ENCODE measurements at regions not wholly inside any gene's neighbourhood (a gene's known extent, or its start where the extent isn't known, plus 50 kb on each side); places are given as distances from the start of the nearest gene placed in this dataset.

DNA sequence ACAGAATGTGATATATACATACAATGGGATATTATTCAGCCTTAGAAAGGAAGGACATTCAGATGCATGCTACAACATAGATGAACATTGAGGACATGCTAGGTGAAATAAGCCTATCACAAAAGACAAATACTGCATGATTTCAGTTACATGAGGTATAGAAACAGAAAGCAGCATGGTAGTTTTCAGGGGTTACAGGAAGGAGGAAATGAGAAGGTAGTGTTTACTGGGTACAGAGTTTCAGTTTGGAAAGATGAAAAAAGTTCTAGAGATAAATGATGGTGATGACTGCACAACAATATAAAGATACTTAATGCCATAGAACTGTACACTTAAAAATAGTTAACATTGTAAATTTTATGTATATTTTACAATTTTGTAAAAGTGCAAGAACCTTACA is 266.7 kb upstream of the C11orf87 start:
- no peak overlapping the region for H3K4me3 ChIP-seq (ENCODE audit: low read depth, low read length)
- H3K9me3 ChIP-seq (ENCODE audit: control insufficient read depth, insufficient read depth, low read depth, low read length), result no peaks in the 10 kb centered on the region
- H3K27me3 ChIP-seq (ENCODE audit: control insufficient read depth, insufficient read depth, low read length), result no peaks in the 10 kb centered on the region
- H3K27ac ChIP-seq (ENCODE audit: low read depth, low read length), result no peak overlapping the region
- no peak overlapping the region for H3K9ac ChIP-seq (ENCODE audit: low read length)
- H3K4me1 ChIP-seq (ENCODE audit: control insufficient read depth, insufficient read depth, low read length), result no peaks in the 10 kb centered on the region
- H3K36me3 ChIP-seq (ENCODE audit: control insufficient read depth, insufficient read depth, low read length), result no peaks in the 10 kb centered on the region

DNA sequence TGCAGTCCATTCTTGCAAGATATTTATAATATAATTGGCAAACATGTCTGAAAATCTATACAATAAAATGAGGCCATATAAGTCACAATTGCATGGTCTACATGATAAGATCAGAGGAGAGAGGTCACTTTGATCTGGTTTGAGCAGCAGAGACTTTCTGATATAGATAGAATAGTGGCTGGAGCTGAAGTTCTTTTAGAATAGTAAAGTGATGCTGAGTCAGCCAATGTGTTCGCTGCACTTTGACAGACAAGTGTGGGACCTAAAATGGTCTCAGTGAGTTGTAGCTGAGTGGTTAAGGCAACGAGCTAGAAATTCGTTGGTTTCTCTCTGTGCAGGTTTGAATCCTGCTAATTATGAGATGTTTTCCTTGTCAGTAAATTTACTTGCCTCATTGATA is 257.0 kb upstream of the C11orf87 start:
- H3K9ac ChIP-seq (ENCODE audit: low read length), result no peak overlapping the region
- H3K36me3 ChIP-seq (ENCODE audit: control insufficient read depth, insufficient read depth, low read length), result no peaks in the 10 kb centered on the region
- no peak overlapping the region for H3K27ac ChIP-seq (ENCODE audit: low read depth, low read length)
- no peaks in the 10 kb centered on the region for H3K9me3 ChIP-seq (ENCODE audit: control insufficient read depth, insufficient read depth, low read depth, low read length)
- no peaks in the 10 kb centered on the region for H3K4me1 ChIP-seq (ENCODE audit: control insufficient read depth, insufficient read depth, low read length)
- H3K27me3 ChIP-seq (ENCODE audit: control insufficient read depth, insufficient read depth, low read length), result no peaks in the 10 kb centered on the region
- no peak overlapping the region for H3K4me3 ChIP-seq (ENCODE audit: low read depth, low read length)

DNA sequence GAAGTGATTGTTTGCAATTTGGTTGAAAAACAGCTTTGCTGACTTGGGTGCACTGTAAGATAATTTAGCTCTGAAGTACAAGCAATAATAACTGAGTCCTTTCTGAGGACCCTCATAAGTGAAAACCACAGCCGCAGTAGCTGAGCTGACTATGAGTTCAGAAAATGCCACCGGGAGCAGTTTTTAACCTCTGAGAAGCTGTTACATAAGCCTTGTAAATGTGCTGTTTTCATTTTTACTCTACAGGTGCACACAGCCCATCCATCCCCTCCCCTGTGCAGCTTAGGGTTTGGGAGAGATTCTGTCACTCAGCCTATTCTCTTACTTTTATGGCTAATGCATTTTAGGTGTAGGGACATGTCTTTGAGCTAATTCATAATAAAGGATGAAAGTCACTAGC is 255.5 kb upstream of the C11orf87 start:
- no peak overlapping the region for H3K27ac ChIP-seq (ENCODE audit: low read depth, low read length)
- no peak overlapping the region for H3K4me3 ChIP-seq (ENCODE audit: low read depth, low read length)
- H3K36me3 ChIP-seq (ENCODE audit: control insufficient read depth, insufficient read depth, low read length), result no peaks in the 10 kb centered on the region
- no peaks in the 10 kb centered on the region for H3K4me1 ChIP-seq (ENCODE audit: control insufficient read depth, insufficient read depth, low read length)
- H3K9ac ChIP-seq (ENCODE audit: low read length), result no peak overlapping the region
- no peaks in the 10 kb centered on the region for H3K9me3 ChIP-seq (ENCODE audit: control insufficient read depth, insufficient read depth, low read depth, low read length)
- no peaks in the 10 kb centered on the region for H3K27me3 ChIP-seq (ENCODE audit: control insufficient read depth, insufficient read depth, low read length)

DNA sequence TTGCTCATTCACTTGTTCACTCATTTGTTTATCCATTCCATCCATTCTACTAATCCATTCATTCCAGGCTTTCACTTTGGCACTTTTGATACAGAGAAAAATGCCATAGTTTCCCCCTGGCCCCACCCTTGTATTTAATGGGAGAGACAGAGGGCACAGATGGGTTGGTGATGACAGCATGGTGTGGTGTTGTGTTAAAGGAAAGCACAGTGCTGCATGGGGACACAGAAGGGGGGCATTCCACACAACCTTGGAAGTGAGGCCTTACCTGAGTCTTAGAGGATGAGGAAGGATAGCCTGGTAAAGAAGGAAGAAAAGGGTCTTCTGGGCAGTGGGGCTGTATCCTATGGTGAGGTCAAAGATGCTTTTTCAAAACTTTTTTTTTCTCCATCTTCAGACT is 248.5 kb upstream of the C11orf87 start:
- Histone ChIP-seq H3K9me3 (ENCODE audit: control insufficient read depth, insufficient read depth, low read depth, low read length) (no peaks in the 10 kb centered on the region), H3K4me3 (ENCODE audit: low read depth, low read length) (no peak overlapping the region), H3K27me3 (ENCODE audit: control insufficient read depth, insufficient read depth, low read length) (no peaks in the 10 kb centered on the region), H3K36me3 (ENCODE audit: control insufficient read depth, insufficient read depth, low read length) (no peaks in the 10 kb centered on the region), H3K4me1 (ENCODE audit: control insufficient read depth, insufficient read depth, low read length) (no peaks in the 10 kb centered on the region), H3K9ac (ENCODE audit: low read length) (no peak overlapping the region), H3K27ac (ENCODE audit: low read depth, low read length) (no peak overlapping the region)

DNA sequence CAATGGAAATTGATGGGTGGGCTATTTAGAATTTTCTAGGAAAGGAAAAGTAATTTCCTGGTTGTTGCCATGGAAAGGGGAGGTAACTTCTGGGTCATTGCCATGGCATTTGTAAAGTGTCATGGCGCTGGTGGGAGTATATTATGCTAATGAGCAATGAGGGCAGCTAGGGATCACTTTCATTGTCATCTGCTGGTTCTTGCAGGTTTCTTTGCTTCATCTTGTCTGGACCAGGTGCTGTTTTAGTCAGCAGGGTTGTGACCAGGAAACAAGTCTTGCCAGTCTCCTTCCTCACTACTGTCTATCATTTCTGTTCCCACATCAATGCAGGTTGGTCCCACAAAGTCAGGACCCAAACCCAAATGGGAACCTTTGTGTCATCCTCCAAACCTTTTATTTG is 237.6 kb upstream of the C11orf87 start:
- no peak overlapping the region for H3K27ac ChIP-seq (ENCODE audit: low read depth, low read length)
- no peaks in the 10 kb centered on the region for H3K27me3 ChIP-seq (ENCODE audit: control insufficient read depth, insufficient read depth, low read length)
- H3K9ac ChIP-seq (ENCODE audit: low read length), result no peak overlapping the region
- H3K4me1 ChIP-seq (ENCODE audit: control insufficient read depth, insufficient read depth, low read length), result no peaks in the 10 kb centered on the region; the same call in 1 of the 2 replicates
- peaks cover 8% of the 10 kb centered on the region; the same call in 1 of the 2 replicates for H3K9me3 ChIP-seq (ENCODE audit: control insufficient read depth, insufficient read depth, low read depth, low read length)
- H3K4me3 ChIP-seq (ENCODE audit: low read depth, low read length), result no peak overlapping the region
- H3K36me3 ChIP-seq (ENCODE audit: control insufficient read depth, insufficient read depth, low read length), result no peaks in the 10 kb centered on the region

DNA sequence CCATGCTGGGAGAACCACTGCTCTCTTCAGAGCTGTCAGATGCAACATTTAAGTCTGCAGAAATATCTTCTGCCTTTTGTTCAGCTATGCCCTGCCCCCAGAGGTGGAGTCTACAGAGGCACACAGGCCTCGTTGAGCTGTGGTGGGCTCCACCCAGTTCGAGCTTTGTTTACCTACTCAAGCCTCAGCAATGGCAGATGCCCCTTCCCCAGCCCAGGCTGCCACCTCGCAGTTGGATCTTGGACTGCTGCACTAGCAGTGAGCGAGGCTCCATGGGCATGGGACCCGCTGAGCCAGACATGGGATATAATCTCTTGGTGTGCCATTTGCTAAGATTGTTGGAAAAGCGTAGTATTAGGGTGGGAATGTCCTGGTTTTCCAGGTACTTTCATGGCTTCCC is 229.1 kb upstream of the C11orf87 start:
- no peak overlapping the region for H3K4me3 ChIP-seq (ENCODE audit: low read depth, low read length)
- no peaks in the 10 kb centered on the region for H3K36me3 ChIP-seq (ENCODE audit: control insufficient read depth, insufficient read depth, low read length)
- peaks cover 9% of the 10 kb centered on the region for H3K9me3 ChIP-seq (ENCODE audit: control insufficient read depth, insufficient read depth, low read depth, low read length)
- H3K27ac ChIP-seq (ENCODE audit: low read depth, low read length), result no peak overlapping the region
- no peaks in the 10 kb centered on the region for H3K4me1 ChIP-seq (ENCODE audit: control insufficient read depth, insufficient read depth, low read length)
- H3K27me3 ChIP-seq (ENCODE audit: control insufficient read depth, insufficient read depth, low read length), result no peaks in the 10 kb centered on the region
- H3K9ac ChIP-seq (ENCODE audit: low read length), result no peak overlapping the region

DNA sequence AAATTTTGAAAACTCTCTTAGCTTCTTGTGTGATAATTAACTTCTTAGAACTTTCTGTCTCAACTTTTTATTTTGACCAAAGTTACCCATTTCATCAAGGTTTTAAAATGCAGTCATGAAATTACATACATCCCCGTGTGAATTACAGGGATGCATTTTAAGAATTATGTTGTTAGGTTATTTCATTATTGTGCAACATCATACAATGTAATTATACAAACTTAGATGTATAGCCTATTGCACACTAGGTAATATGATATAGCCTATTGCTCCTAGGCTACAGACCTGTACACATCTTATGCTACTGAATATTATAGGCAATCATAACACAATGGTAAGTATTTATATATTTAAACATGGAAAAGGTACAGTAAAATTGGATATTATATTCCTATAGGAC is 228.1 kb upstream of the C11orf87 start:
- no peaks in the 10 kb centered on the region for H3K4me1 ChIP-seq (ENCODE audit: control insufficient read depth, insufficient read depth, low read length)
- H3K9me3 ChIP-seq (ENCODE audit: control insufficient read depth, insufficient read depth, low read depth, low read length), result peaks cover 9% of the 10 kb centered on the region
- no peaks in the 10 kb centered on the region for H3K36me3 ChIP-seq (ENCODE audit: control insufficient read depth, insufficient read depth, low read length)
- no peaks in the 10 kb centered on the region for H3K27me3 ChIP-seq (ENCODE audit: control insufficient read depth, insufficient read depth, low read length)
- H3K27ac ChIP-seq (ENCODE audit: low read depth, low read length), result no peak overlapping the region
- H3K4me3 ChIP-seq (ENCODE audit: low read depth, low read length), result no peak overlapping the region
- H3K9ac ChIP-seq (ENCODE audit: low read length), result no peak overlapping the region

DNA sequence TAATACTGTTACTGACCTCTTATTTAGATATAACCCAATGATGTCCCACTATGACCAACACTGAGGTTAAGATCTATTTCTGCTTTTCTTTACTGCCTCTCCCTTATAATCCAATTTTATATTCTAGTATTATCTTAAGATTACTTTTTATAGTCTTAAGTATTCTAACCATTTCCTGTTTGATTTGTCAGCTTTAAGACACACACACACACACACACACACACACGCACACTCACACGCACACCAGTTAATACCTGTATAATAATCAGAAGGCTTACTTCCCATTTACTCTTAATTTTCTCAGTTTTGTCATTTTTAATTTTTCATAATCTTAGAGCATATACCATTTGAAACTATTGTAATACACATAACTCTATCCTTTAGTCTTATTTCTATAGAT is 226.0 kb upstream of the C11orf87 start:
- H3K27me3 ChIP-seq (ENCODE audit: control insufficient read depth, insufficient read depth, low read length), result no peaks in the 10 kb centered on the region
- no peak overlapping the region for H3K27ac ChIP-seq (ENCODE audit: low read depth, low read length)
- H3K9me3 ChIP-seq (ENCODE audit: control insufficient read depth, insufficient read depth, low read depth, low read length), result peaks cover 9% of the 10 kb centered on the region
- no peaks in the 10 kb centered on the region for H3K36me3 ChIP-seq (ENCODE audit: control insufficient read depth, insufficient read depth, low read length)
- no peak overlapping the region for H3K4me3 ChIP-seq (ENCODE audit: low read depth, low read length)
- no peaks in the 10 kb centered on the region for H3K4me1 ChIP-seq (ENCODE audit: control insufficient read depth, insufficient read depth, low read length)
- H3K9ac ChIP-seq (ENCODE audit: low read length), result no peak overlapping the region

DNA sequence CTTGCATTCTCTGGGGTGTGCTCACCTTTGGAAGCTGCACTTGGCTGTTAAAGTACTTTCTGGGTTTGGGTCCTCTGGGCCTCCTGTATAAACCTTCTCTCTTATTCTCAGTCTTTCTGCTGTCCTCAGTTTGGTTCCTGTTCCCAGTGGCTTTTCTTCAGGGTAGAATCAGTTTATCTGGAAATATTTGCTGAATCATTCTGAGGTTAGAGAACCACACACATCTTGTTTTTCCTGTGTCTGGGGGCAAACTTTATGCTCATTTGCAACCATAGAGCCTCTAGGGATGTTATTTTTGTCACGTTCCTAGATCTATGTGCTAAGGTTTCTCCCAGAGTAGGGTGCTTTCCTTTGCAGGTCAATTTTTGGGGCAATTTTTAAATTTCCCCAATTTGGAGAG is 224.3 kb upstream of the C11orf87 start:
- H3K4me1 ChIP-seq (ENCODE audit: control insufficient read depth, insufficient read depth, low read length), result no peaks in the 10 kb centered on the region
- no peak overlapping the region for H3K4me3 ChIP-seq (ENCODE audit: low read depth, low read length)
- no peak overlapping the region for H3K27ac ChIP-seq (ENCODE audit: low read depth, low read length)
- no peak overlapping the region for H3K9ac ChIP-seq (ENCODE audit: low read length)
- no peaks in the 10 kb centered on the region for H3K27me3 ChIP-seq (ENCODE audit: control insufficient read depth, insufficient read depth, low read length)
- no peaks in the 10 kb centered on the region for H3K36me3 ChIP-seq (ENCODE audit: control insufficient read depth, insufficient read depth, low read length)
- H3K9me3 ChIP-seq (ENCODE audit: control insufficient read depth, insufficient read depth, low read depth, low read length), result peaks cover 6% of the 10 kb centered on the region

DNA sequence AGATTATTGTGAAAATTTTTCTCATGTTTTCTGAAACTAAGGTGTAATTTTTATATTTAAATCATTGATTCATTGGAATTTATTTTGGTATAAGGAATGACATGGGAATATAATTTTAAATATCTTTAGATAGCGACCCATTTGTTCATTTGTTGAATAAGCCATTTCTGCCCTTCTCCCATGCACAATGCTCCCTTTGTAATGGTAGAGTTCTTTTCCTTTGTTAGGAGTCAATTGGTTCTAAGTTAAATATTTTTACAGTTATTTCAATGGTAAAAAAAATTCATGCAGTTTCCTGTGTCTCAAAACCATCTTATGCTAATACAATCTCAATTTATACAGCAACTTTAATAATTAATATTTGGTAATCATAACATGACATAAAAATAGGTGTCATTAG is 218.8 kb upstream of the C11orf87 start:
- H3K27me3 ChIP-seq (ENCODE audit: control insufficient read depth, insufficient read depth, low read length), result no peaks in the 10 kb centered on the region
- peaks cover 6% of the 10 kb centered on the region for H3K9me3 ChIP-seq (ENCODE audit: control insufficient read depth, insufficient read depth, low read depth, low read length)
- no peak overlapping the region for H3K27ac ChIP-seq (ENCODE audit: low read depth, low read length)
- no peak overlapping the region for H3K4me3 ChIP-seq (ENCODE audit: low read depth, low read length)
- no peaks in the 10 kb centered on the region for H3K36me3 ChIP-seq (ENCODE audit: control insufficient read depth, insufficient read depth, low read length)
- H3K9ac ChIP-seq (ENCODE audit: low read length), result no peak overlapping the region
- no peaks in the 10 kb centered on the region for H3K4me1 ChIP-seq (ENCODE audit: control insufficient read depth, insufficient read depth, low read length)

DNA sequence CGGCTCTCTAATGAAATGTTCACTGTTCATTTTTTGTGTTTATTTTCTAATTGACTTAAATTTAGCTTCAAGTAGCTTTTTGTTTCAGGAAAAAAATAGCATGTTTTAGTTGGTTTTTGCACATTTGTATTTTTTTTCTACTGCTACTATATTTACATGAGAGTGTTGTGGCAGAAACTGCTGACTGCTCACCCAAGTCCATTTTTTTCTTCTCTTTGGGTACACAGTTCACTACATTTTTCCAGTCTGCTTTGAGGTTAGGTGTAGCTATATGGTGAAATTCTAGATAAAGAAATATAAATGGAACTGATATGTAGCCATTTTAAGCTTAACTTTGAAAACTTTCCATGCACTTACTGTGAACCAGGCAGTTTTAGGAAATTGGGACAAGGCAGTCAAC is 216.7 kb upstream of the C11orf87 start:
- Histone ChIP-seq H3K4me3 (ENCODE audit: low read depth, low read length) (no peak overlapping the region), H3K27ac (ENCODE audit: low read depth, low read length) (no peak overlapping the region)

DNA sequence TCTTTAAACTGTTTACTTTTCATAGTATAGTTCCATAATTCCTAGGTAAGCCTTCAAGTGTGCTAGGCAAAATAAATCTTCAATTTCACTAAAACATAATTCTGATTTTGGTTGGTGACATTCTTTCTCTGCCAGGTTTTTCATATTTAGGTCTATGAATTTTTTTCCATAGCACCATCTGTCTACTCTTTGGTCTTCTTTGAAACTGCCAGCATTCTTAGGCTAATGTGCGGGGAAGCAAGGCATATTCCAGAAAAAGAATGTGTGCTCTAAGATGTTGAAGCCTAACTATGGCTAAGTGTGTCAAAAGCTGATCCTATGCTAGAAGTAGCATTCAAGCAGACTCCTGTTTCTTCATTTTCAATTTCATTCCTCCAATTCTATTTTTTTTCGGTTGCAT is 213.9 kb upstream of the C11orf87 start:
- Histone ChIP-seq H3K27ac (ENCODE audit: low read depth, low read length) (no peak overlapping the region), H3K4me3 (ENCODE audit: low read depth, low read length) (no peak overlapping the region), H3K27me3 (ENCODE audit: control insufficient read depth, insufficient read depth, low read length) (no peaks in the 10 kb centered on the region), H3K36me3 (ENCODE audit: control insufficient read depth, insufficient read depth, low read length) (no peaks in the 10 kb centered on the region), H3K9me3 (ENCODE audit: control insufficient read depth, insufficient read depth, low read depth, low read length) (peaks cover 6% of the 10 kb centered on the region), H3K9ac (ENCODE audit: low read length) (no peak overlapping the region), H3K4me1 (ENCODE audit: control insufficient read depth, insufficient read depth, low read length) (no peaks in the 10 kb centered on the region)

More for the DNA sequence above, 216.7 kb upstream of the C11orf87 start:
- H3K36me3 ChIP-seq (ENCODE audit: control insufficient read depth, insufficient read depth, low read length), result no peaks in the 10 kb centered on the region
- no peak overlapping the region for H3K9ac ChIP-seq (ENCODE audit: low read length)
- no peaks in the 10 kb centered on the region for H3K27me3 ChIP-seq (ENCODE audit: control insufficient read depth, insufficient read depth, low read length)
- H3K9me3 ChIP-seq (ENCODE audit: control insufficient read depth, insufficient read depth, low read depth, low read length), result peaks cover 6% of the 10 kb centered on the region
- no peaks in the 10 kb centered on the region for H3K4me1 ChIP-seq (ENCODE audit: control insufficient read depth, insufficient read depth, low read length)
